Pancreas (tissue), 10 donors: ENCODE measurements at regions not wholly inside any gene's neighbourhood (a gene's known extent, or its start where the extent isn't known, plus 50 kb on each side); places are given as distances from the start of the nearest gene placed in this dataset.

Source experiments
- ATAC-seq, 4 donors: fragments of 200-7000 bp; cut with Tn5 transposase; one replicate each; pipeline versions ENCODE4 v1.8.0 to v1.9.1; 2020; ENCODE audit warnings: mild to moderate bottlenecking in 4 of 4, moderate library complexity in 4 of 4
- DNase-seq, 6 donors: peaks; one replicate each; pipeline ENCODE4 v3.0.0-alpha.2; 2020
- FAIRE-seq: peaks from 2 replicates; lab custom pipeline; 2012; peaks lifted over from hg19 to GRCh38; lab: Jason Lieb, UNC
- H3K27ac ChIP-seq, 4 donors: fragments of 200-600 bp; sonication (generic); 1 replicate in 3 of 4; 2 replicates in 1 of 4; pipeline versions ENCODE4 v1.5.0 to v1.8.0; 2020
- H3K27me3 ChIP-seq, 4 donors: fragments of 200-600 bp; one replicate each; pipeline ENCODE4 v1.8.0; 2021
- H3K36me3 ChIP-seq, 3 donors: fragments of 200-600 bp; sonication (generic) in 1 of 3; one replicate each; pipeline versions ENCODE4 v1.5.0 to v1.8.0; 2020 to 2021
- H3K4me1 ChIP-seq, 3 donors: fragments of 200-600 bp; one replicate each; pipeline ENCODE4 v1.8.0; 2021
- H3K4me3 ChIP-seq, 4 donors: fragments of 200-600 bp; sonication (generic) in 2 of 4; one replicate each; pipeline versions ENCODE4 v1.5.0 to v1.8.0; 2020 to 2021
- H3K9me3 ChIP-seq, 4 donors: fragments of 200-600 bp; one replicate each; pipeline ENCODE4 v1.8.0; 2021
- WGBS, 2 donors: extraction: QIAGEN DNeasy Blood & Tissue Kit; methylation state at CpG; one replicate each; pipeline ENCODE4 v1.1.7; 2013; 5-methylcytosine and 5-hydroxymethylcytosine counted together
- intact Hi-C, 3 donors: fragments of 100-400 bp; cut with DNase I; formaldehyde crosslinking; loops; one replicate each; pipeline versions ENCODE4 v1.11.1 to v1.14.2; 2022
- TF ChIP-seq, protein P1 (sequence below), 4 donors: fragments of 200-600 bp; sonication (generic) in 3 of 4; IDR thresholded peaks; one replicate each; pipeline versions ENCODE4 v1.5.0 to v1.8.0; 2021; ENCODE audit warnings: antibody characterized with exemption in 4 of 4
- donor health status: healthy with polysubstance abuse.
- donor health status: DM: no; HTN: no; CAD: no; lungs with moderate emphysema.
- donor health status: DM: no; HTN: no; CAD: no.
- donor health status: control.
- donor health status: control.
- donor health status: Bipolar disorder and iron deficiency.
- donor health status: DM: yes; HTN: yes; CAD: no.
- donor health status: DM: no; HTN: no; CAD: no.
- donor health status: DM: no; HTN: no; CAD: no.
- donor health status: DM: yes; HTN: yes; CAD: no.

DNA sequence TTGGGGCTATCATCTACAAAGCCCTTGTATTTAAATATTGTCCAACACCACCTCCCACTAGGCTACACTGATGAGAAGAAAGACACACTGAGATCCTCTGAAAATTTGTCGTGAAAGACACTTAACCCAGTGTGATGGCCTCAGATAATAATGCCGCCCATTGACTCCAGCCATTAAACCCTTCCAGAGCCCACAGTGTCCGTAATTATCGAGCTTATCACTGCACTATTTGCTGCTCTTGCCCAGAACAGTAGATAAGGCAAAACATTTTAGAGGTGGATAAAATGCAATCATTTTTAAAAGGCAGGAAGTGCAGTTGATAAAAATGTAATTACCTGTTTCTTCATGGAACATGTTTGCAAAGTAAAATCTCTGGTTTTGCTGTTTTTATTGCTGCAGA lies 121.3 kb upstream of the DDX18 start:
- Histone ChIP-seq H3K9me3 (no peaks in the 10 kb centered on the region), H3K4me3 (no peak overlapping the region), H3K27me3 (no peaks in the 10 kb centered on the region), H3K36me3 (no peaks in the 10 kb centered on the region), H3K4me1 (no peaks in the 10 kb centered on the region), H3K27ac (no peak overlapping the region)
- TF ChIP-seq, protein P1, sequence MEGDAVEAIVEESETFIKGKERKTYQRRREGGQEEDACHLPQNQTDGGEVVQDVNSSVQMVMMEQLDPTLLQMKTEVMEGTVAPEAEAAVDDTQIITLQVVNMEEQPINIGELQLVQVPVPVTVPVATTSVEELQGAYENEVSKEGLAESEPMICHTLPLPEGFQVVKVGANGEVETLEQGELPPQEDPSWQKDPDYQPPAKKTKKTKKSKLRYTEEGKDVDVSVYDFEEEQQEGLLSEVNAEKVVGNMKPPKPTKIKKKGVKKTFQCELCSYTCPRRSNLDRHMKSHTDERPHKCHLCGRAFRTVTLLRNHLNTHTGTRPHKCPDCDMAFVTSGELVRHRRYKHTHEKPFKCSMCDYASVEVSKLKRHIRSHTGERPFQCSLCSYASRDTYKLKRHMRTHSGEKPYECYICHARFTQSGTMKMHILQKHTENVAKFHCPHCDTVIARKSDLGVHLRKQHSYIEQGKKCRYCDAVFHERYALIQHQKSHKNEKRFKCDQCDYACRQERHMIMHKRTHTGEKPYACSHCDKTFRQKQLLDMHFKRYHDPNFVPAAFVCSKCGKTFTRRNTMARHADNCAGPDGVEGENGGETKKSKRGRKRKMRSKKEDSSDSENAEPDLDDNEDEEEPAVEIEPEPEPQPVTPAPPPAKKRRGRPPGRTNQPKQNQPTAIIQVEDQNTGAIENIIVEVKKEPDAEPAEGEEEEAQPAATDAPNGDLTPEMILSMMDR (IDR thresholded peaks at IDR 0.05): no peak
- intact Hi-C loops: no loop called here
- no peak for ATAC-seq
- no peak for FAIRE-seq
- no peak for DNase-seq
- 29 to 34% methylated on average over 4 of the region's 4 CpGs for WGBS, 2 donors

DNA sequence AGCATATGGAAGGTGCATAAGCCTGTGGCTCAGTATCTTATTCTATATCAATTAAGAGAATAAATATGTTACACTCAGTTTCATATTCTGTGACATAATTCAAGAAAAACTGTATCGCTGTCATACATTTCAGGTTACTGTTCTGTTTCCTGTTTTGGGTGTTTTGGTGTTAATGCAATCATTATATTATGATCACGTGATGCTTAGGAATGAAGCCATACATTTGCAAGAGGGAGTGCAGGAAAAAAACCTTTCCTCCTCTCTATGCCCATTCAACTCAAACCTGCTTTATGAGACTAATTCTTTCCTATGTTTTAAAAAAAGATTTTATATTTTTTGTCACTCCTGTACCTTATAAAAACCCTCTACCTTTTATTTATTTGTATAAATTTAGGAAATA lies 120.8 kb upstream of the DDX18 start:
- ATAC-seq: no peak
- WGBS, 2 donors: 68 to 78% methylated on average over 2 of the region's 2 CpGs
- TF ChIP-seq, protein P1 (IDR thresholded peaks at IDR 0.05): no peak
- no peaks in the 10 kb centered on the region for H3K36me3 ChIP-seq
- no peak overlapping the region for H3K27ac ChIP-seq
- no peaks in the 10 kb centered on the region for H3K27me3 ChIP-seq
- intact Hi-C loops: no loop called here
- no peaks in the 10 kb centered on the region for H3K4me1 ChIP-seq
- FAIRE-seq: no peak
- H3K9me3 ChIP-seq: no peaks in the 10 kb centered on the region
- DNase-seq: no peak
- no peak overlapping the region for H3K4me3 ChIP-seq

DNA sequence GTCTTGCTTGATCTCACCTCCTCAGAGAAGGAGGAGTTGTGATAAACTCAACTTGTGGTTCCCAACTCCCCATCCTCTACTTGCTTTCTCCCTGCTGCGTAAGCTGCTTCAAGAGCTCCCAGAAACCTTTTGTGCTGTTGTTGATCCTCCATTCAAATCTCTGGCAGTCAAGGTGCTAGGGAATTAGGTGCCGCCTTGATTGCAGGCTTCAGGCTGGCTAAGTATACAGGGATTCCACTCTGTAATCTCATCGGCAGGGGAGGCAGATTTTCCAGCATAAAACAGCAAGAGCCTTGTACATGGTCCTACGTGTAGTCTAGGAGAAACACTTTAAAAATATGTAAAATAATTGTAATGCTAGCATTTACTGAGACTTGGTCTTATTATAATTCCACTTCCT lies 116.2 kb upstream of the DDX18 start:
- TF ChIP-seq, protein P1 (IDR thresholded peaks at IDR 0.05): no peak
- Histone ChIP-seq H3K27ac (no peak overlapping the region), H3K4me1 (no peaks in the 10 kb centered on the region), H3K36me3 (no peaks in the 10 kb centered on the region), H3K27me3 (no peaks in the 10 kb centered on the region), H3K9me3 (no peaks in the 10 kb centered on the region), H3K4me3 (no peak overlapping the region)
- ATAC-seq (no peak), DNase-seq (no peak), FAIRE-seq (no peak)
- 56 to 62% methylated on average over 4 of the region's 4 CpGs for WGBS, 2 donors
- intact Hi-C loops: no loop called here

DNA sequence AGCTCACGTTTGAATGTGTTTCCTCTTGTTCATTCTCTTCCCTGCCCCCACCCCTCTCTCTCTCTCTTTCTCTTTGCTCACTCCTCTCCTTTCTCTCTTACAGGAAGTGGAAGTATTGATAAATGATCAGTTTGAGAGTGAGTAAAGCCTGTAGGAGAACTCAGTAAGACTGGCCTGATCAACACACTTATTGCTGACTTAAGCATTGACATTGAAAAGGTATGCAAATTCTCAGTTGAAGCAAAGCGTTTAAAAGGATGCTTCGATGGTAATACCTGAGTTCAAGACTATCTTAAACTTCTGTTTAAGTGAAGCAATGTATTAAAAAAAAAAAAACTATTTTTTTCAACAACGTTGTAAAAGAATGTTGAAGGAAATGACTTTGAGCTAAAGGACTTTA lies 115.7 kb upstream of the DDX18 start:
- Histone ChIP-seq H3K27me3 (no peaks in the 10 kb centered on the region), H3K9me3 (no peaks in the 10 kb centered on the region), H3K27ac (no peak overlapping the region), H3K4me1 (no peaks in the 10 kb centered on the region), H3K4me3 (no peak overlapping the region), H3K36me3 (no peaks in the 10 kb centered on the region)
- intact Hi-C loops: no loop called here
- no peak for DNase-seq
- 48 to 54% methylated on average over 4 of the region's 4 CpGs for WGBS, 2 donors
- FAIRE-seq: no peak
- ATAC-seq: no peak
- TF ChIP-seq, protein P1 (IDR thresholded peaks at IDR 0.05): no peak

DNA sequence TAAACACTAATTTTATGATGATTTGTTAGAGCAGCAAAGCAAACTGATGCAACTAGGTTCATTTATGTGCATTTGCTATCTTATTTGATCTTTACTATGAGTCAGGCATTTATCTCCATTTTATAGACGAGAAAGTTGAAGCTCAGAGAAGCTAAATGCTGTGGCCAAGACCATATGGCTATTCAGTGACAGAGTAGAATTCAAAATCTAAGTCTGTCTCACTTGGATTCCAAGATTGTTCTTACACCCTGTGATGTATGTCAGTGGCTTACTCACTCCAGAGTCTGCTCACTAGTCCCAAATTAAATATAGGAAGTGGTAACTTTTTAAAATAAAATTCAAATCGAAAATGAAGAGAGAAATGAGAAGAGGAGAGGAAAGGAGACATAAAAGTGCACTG lies 114.0 kb upstream of the DDX18 start:
- no peak overlapping the region for H3K27ac ChIP-seq
- WGBS, 2 donors: 13 to 25% methylated on average over 2 of the region's 2 CpGs
- H3K4me3 ChIP-seq: no peak overlapping the region
- ATAC-seq (no peak), DNase-seq (no peak), FAIRE-seq (no peak)
- TF ChIP-seq, protein P1 (IDR thresholded peaks at IDR 0.05): no peak
- H3K9me3 ChIP-seq: no peaks in the 10 kb centered on the region
- H3K36me3 ChIP-seq: no peaks in the 10 kb centered on the region
- no peaks in the 10 kb centered on the region for H3K27me3 ChIP-seq
- no peaks in the 10 kb centered on the region for H3K4me1 ChIP-seq
- intact Hi-C loops: no loop called here
